ENCODE measurements at regions not wholly inside any gene's neighbourhood (a gene's known extent, or its start where the extent isn't known, plus 50 kb on each side); places are given as distances from the start of the nearest gene placed in this dataset.

- TF ChIP-seq, protein P1, sequence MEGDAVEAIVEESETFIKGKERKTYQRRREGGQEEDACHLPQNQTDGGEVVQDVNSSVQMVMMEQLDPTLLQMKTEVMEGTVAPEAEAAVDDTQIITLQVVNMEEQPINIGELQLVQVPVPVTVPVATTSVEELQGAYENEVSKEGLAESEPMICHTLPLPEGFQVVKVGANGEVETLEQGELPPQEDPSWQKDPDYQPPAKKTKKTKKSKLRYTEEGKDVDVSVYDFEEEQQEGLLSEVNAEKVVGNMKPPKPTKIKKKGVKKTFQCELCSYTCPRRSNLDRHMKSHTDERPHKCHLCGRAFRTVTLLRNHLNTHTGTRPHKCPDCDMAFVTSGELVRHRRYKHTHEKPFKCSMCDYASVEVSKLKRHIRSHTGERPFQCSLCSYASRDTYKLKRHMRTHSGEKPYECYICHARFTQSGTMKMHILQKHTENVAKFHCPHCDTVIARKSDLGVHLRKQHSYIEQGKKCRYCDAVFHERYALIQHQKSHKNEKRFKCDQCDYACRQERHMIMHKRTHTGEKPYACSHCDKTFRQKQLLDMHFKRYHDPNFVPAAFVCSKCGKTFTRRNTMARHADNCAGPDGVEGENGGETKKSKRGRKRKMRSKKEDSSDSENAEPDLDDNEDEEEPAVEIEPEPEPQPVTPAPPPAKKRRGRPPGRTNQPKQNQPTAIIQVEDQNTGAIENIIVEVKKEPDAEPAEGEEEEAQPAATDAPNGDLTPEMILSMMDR (IDR thresholded peaks at IDR 0.05) = no peak
- no peak for TF ChIP-seq POLR2A (IDR thresholded peaks at IDR 0.05)
Measured at GRCh38 chr15:37595426-37595970, 338.9 kb upstream of the TMCO5A start.

Data from lower leg skin (tissue), 3 donors.